Astrocyte of the cerebellum (primary cell): ENCODE measurements at regions not wholly inside any gene's neighbourhood (a gene's known extent, or its start where the extent isn't known, plus 50 kb on each side); places are given as distances from the start of the nearest gene placed in this dataset.

Experiments used
- DNase-seq: peaks from one replicate; pipeline ENCODE4 v3.0.0-alpha.2; 2011; ENCODE audit warnings: low read depth
- H3K4me3 ChIP-seq: 2 replicates; pipeline ENCODE4 v1.5.1; 2011; ENCODE audit warnings: mild to moderate bottlenecking, low read depth, low read length, moderate library complexity
- in situ Hi-C: cut with HindIII; loops from 2 replicates; pipeline ENCODE4 v1.10.0; 2017; ENCODE audit warnings: low sequenced_read_pairs
- TF ChIP-seq, protein P1 (sequence below): IDR thresholded peaks from 2 replicates; pipeline ENCODE4 v1.5.1; 2012; ENCODE audit warnings: low read length, low read depth, moderate library complexity, mild to moderate bottlenecking; ENCODE audit errors: missing control alignments

GRCh38 chr15:95716708-95717107, 613.8 kb upstream of the NR2F2 start:
- TF ChIP-seq, protein P1, sequence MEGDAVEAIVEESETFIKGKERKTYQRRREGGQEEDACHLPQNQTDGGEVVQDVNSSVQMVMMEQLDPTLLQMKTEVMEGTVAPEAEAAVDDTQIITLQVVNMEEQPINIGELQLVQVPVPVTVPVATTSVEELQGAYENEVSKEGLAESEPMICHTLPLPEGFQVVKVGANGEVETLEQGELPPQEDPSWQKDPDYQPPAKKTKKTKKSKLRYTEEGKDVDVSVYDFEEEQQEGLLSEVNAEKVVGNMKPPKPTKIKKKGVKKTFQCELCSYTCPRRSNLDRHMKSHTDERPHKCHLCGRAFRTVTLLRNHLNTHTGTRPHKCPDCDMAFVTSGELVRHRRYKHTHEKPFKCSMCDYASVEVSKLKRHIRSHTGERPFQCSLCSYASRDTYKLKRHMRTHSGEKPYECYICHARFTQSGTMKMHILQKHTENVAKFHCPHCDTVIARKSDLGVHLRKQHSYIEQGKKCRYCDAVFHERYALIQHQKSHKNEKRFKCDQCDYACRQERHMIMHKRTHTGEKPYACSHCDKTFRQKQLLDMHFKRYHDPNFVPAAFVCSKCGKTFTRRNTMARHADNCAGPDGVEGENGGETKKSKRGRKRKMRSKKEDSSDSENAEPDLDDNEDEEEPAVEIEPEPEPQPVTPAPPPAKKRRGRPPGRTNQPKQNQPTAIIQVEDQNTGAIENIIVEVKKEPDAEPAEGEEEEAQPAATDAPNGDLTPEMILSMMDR, result no peak
- in situ Hi-C loops, result no loop called here
- DNase-seq, result no peak
- H3K4me3 ChIP-seq, result no peak overlapping the region

DNA sequence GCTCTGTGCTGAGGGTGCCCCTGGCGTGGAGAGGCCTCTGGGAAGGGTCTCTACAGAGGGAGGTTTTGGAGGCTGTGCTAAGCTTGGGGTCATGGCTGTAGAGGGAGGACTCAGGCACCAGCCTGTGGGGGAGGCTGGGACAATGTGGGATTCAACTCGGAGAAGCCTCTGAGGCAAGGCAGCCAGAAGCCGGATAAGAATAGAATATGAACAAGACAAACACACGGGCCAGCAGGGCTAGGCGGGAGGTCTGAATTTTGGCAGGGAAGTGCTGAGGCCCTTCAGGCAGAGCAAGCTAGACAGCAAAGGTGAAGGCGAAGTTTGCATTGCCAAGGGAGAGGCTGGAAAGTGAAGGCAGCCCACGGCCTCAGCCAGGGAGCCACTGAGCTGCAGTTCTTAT, 612.1 kb upstream of the NR2F2 start:
- no peak for DNase-seq
- in situ Hi-C loops, result no loop called here
- H3K4me3 ChIP-seq, result no peak overlapping the region
- TF ChIP-seq, protein P1, result no peak

DNA sequence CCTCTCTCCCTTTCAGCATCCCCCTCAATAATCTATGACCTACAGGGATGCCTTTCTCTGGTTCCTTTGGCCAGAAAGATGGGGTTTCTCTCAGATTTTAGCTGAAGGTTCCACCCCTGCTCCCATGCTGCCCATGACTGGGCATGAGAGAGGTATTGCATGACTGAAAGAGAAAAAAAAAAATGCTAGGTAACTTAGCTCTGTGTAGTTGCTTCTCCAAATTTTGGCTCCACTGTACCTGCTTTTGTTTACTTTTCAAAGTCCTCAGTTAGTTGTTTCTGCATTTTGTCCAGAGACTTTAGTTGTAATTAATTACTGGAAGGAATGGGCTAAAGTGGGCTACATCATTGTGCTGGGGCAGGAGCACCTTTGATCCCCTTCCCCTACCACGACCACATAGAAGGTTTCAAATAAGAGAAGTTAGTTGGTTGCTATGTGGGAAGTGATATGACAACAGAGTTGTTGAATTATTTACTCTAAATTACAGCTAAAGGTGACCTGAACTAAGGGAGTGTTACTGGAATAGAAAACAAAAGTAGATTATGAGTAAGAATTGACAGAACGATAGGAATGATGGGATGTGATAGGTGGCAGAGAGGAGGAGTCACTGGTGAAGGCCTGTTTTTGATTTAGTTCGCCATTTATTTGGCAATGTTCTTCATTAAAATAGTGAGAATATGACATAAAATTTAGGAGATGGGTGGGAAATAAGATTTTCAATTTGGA, 605.4 kb upstream of the NR2F2 start:
- TF ChIP-seq, protein P1, result no peak
- in situ Hi-C loops, result no loop called here
- no peak overlapping the region for H3K4me3 ChIP-seq
- no peak for DNase-seq

DNA sequence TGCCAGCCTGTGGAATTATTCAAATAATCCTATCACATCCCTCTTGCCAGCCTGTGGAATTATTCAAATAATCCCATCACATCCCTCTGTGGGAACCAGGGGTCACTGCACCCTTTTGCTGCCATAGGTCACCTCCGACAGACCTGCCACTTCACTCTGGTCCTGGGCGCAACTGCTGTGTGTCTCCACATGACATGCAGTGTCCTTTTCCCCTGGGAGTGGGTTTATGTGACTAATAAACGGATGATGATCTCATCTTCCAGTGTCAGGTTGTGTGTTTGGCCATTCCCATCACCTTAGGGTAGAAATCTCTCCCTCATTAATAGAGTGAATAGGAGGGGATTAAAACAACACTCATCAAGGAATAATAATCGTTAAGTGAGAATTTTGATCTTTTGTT, 603.6 kb upstream of the NR2F2 start:
- TF ChIP-seq, protein P1, result no peak
- in situ Hi-C loops, result no loop called here
- DNase-seq, result no peak
- H3K4me3 ChIP-seq, result no peak overlapping the region

GRCh38 chr15:95733931-95734330, 596.6 kb upstream of the NR2F2 start:
- no peak for DNase-seq
- TF ChIP-seq, protein P1, result no peak
- in situ Hi-C loops, result no loop called here
- H3K4me3 ChIP-seq, result no peak overlapping the region

- TF ChIP-seq, protein P1, result no peak
- in situ Hi-C loops, result no loop called here
- DNase-seq, result peak; percentile 76
- no peak overlapping the region for H3K4me3 ChIP-seq
These were observed 595.8 kb upstream of the NR2F2 start for GRCh38 chr15:95734422-95735316.
